HepG2 (cell line): ENCODE measurements at regions not wholly inside any gene's neighbourhood (a gene's known extent, or its start where the extent isn't known, plus 50 kb on each side); places are given as distances from the start of the nearest gene placed in this dataset.

Experiments used
- ATAC-seq: fragments of 200-7000 bp; cut with Tn5 transposase; 3 replicates; pipeline ENCODE4 v1.9.1; 2020; ENCODE audit warnings: mild to moderate bottlenecking, moderate library complexity
- BruUV-seq: library from RNA; stranded (reverse); fragments of 400-500 nt; replicated peaks from 2 replicates; lab custom pipeline; 2021; lab: Mats Ljungman, UMichigan
- CTCF ChIA-PET: fragments of 300-600 bp; formaldehyde crosslinking; extraction: SDS; loops from one replicate; lab custom pipeline; 2021; ENCODE audit warnings: low total read pairs, inconsistent platforms, low intra/inter-chr PET ratio; lab: Yijun Ruan, JAX
- POLR2A ChIA-PET: fragments of 350-600 bp; sonication (Branson Sonifier 250); formaldehyde crosslinking; loops from one replicate; lab custom pipeline; 2020; ENCODE audit warnings: antibody characterized with exemption, inconsistent platforms; lab: Yijun Ruan, JAX
- DNase-seq: peaks from one replicate; pipeline ENCODE4 v3.0.0-alpha.2; 2015; ENCODE audit warnings: low spot score
- FAIRE-seq: peaks from 3 replicates; lab custom pipeline; 2011; peaks lifted over from hg19 to GRCh38; lab: Jason Lieb, UNC
- H2AFZ ChIP-seq: one replicate; pipeline ENCODE4 v1.6.1; 2011; ENCODE audit warnings: low read length, inconsistent platforms
- H3K27ac ChIP-seq: fragments of 300-600 bp; 3 replicates; pipeline ENCODE4 v1.8.0; 2011; ENCODE audit warnings: mixed run types, mild to moderate bottlenecking, mixed read lengths, low read length, inconsistent platforms; ENCODE audit not compliant: insufficient read depth; ENCODE audit errors: extremely low read length
- H3K27me3 ChIP-seq, 2 experiments: fragments of 200-600 bp in 1 of 2; 2 replicates in 1 of 2; 3 replicates in 1 of 2; pipeline versions ENCODE4 v1.6.0 to v1.8.0; 2011; ENCODE audit warnings: low read length in 2 of 2, mild to moderate bottlenecking in 2 of 2, moderate library complexity in 2 of 2, inconsistent platforms in 1 of 2; ENCODE audit not compliant: insufficient read depth in 2 of 2, control insufficient read depth in 1 of 2
- H3K36me3 ChIP-seq, 2 experiments: fragments of 200-600 bp in 1 of 2; replicated peaks in 1 of 2; 2 replicates in 1 of 2; 3 replicates in 1 of 2; pipeline versions ENCODE4 v1.5.1 to v1.8.0; 2011; ENCODE audit warnings: low read length in 2 of 2, inconsistent platforms in 1 of 2; ENCODE audit not compliant: insufficient read depth in 2 of 2, control insufficient read depth in 1 of 2
- H3K4me1 ChIP-seq: 2 replicates; pipeline ENCODE4 v1.5.1; 2012; ENCODE audit warnings: low read length, inconsistent platforms; ENCODE audit not compliant: insufficient read depth
- H3K4me2 ChIP-seq: 2 replicates; pipeline ENCODE4 v1.6.0; 2011; ENCODE audit warnings: low read depth, low read length, inconsistent platforms
- H3K4me3 ChIP-seq, 3 experiments: fragments of 200-600 bp in 1 of 3; sonication (generic), shearing (Covaris generic) in 1 of 3; replicated peaks in 1 of 3; 2 replicates each; pipeline ENCODE4 v1.5.1; 2011 to 2016; ENCODE audit warnings: low read length in 3 of 3, inconsistent platforms in 2 of 3, low read depth in 2 of 3, mild to moderate bottlenecking in 2 of 3, control low read depth in 1 of 3, mixed read lengths in 1 of 3; ENCODE audit not compliant: insufficient read depth in 1 of 3
- H3K79me2 ChIP-seq: one replicate; pipeline ENCODE4 v1.6.1; 2011; ENCODE audit warnings: low read length, inconsistent platforms; ENCODE audit not compliant: insufficient read depth
- H3K9ac ChIP-seq: 2 replicates; pipeline ENCODE4 v1.6.0; 2011; ENCODE audit warnings: mild to moderate bottlenecking, low read depth, low read length, inconsistent platforms; ENCODE audit not compliant: insufficient read depth
- H3K9me3 ChIP-seq: 2 replicates; pipeline ENCODE4 v1.5.1; 2012; ENCODE audit warnings: mild to moderate bottlenecking, low read length
- H4K20me1 ChIP-seq: 2 replicates; pipeline ENCODE4 v1.6.0; 2011; ENCODE audit warnings: inconsistent platforms, mild to moderate bottlenecking, low read length, moderate library complexity; ENCODE audit not compliant: insufficient read depth
- HMG20A ChIP-seq: IDR thresholded peaks from 2 replicates; pipeline ENCODE4 v1.6.1; 2016; ENCODE audit warnings: borderline replicate concordance
- HNF4A ChIP-seq: sonication (generic); formaldehyde crosslinking; IDR thresholded peaks from 2 replicates; pipeline ENCODE4 v1.4.0; 2020; ENCODE audit warnings: missing genetic modification reagents
- MED8 ChIP-seq: sonication (generic); formaldehyde crosslinking; IDR thresholded peaks from 2 replicates; pipeline ENCODE4 v1.8.1; 2023; ENCODE audit warnings: mild to moderate bottlenecking, missing genetic modification reagents; ENCODE audit not compliant: insufficient replicate concordance
- SAFB2 ChIP-seq: sonication (generic); formaldehyde crosslinking; IDR thresholded peaks from 2 replicates; pipeline ENCODE4 v1.5.1; 2020; ENCODE audit warnings: missing genetic modification reagents, low read depth, mild to moderate bottlenecking, borderline replicate concordance
- SIN3B ChIP-seq: fragments of 150-350 bp; IDR thresholded peaks from 2 replicates; pipeline ENCODE4 v1.6.1; 2014; ENCODE audit warnings: low read length
- ZC3H4 ChIP-seq: sonication (generic); formaldehyde crosslinking; IDR thresholded peaks from 2 replicates; pipeline ENCODE4 v1.4.0; 2020; ENCODE audit warnings: missing genetic modification reagents, borderline replicate concordance
- ZNF12 ChIP-seq: sonication (generic); formaldehyde crosslinking; IDR thresholded peaks from 2 replicates; pipeline ENCODE4 v1.5.0; 2020; ENCODE audit warnings: missing genetic modification reagents
- ZNF282 ChIP-seq: fragments of 450-650 bp; IDR thresholded peaks from 2 replicates; pipeline ENCODE4 v1.6.1; 2018; ENCODE audit not compliant: partially characterized antibody
- ZNF629 ChIP-seq: sonication (generic); formaldehyde crosslinking; conservative IDR thresholded peaks from 2 replicates; pipeline ENCODE4 v1.5.0; 2020; ENCODE audit warnings: missing genetic modification reagents
- ZNF777 ChIP-seq: sonication (generic); formaldehyde crosslinking; IDR thresholded peaks from 2 replicates; pipeline ENCODE4 v1.4.0; 2020; ENCODE audit warnings: missing genetic modification reagents
- ZNF878 ChIP-seq: sonication (generic); formaldehyde crosslinking; IDR thresholded peaks from 2 replicates; pipeline ENCODE4 v1.8.1; 2023; ENCODE audit warnings: mild to moderate bottlenecking, missing genetic modification reagents, moderate library complexity
- WGBS: methylation state at CpG from one replicate; pipeline ENCODE4 v1.1.6; 2017; ENCODE audit warnings: low lambda C conversion rate; 5-methylcytosine and 5-hydroxymethylcytosine counted together
- in situ Hi-C: cut with HindIII; loops from 2 replicates; pipeline ENCODE4 v1.10.0; 2017; ENCODE audit warnings: low pct_unique_long_range_greater_than_20kb; ENCODE audit not compliant: extremely low pct_ligation_motif_present
- intact Hi-C: fragments of 100-400 bp; cut with micrococcal nuclease; formaldehyde crosslinking; loops from one replicate; pipeline ENCODE4 v1.10.0; 2022; ENCODE audit not compliant: unreplicated experiment
- TF ChIP-seq, protein P1 (sequence below): sonication (generic); formaldehyde crosslinking; IDR thresholded peaks from 2 replicates; pipeline ENCODE4 v1.5.0; 2020; ENCODE audit warnings: missing genetic modification reagents
- TF ChIP-seq, protein P2 (sequence below), 2 experiments: fragments of 450-650 bp in 1 of 2; sonication (generic) in 1 of 2; formaldehyde crosslinking in 1 of 2; IDR thresholded peaks; 2 replicates each; pipeline versions ENCODE4 v1.6.1 to v1.8.0; 2016 to 2022; ENCODE audit warnings: antibody characterized with exemption in 1 of 2, mild to moderate bottlenecking in 1 of 2, missing genetic modification reagents in 1 of 2
- TF ChIP-seq, protein P3 (sequence below): sonication (generic); formaldehyde crosslinking; conservative IDR thresholded peaks from 2 replicates; pipeline ENCODE4 v1.4.0; 2020; ENCODE audit warnings: missing genetic modification reagents

- Histone ChIP-seq H3K4me2 (no peak overlapping the region), H3K27ac (no peak overlapping the region), H4K20me1 (no peaks in the 10 kb centered on the region), H2AFZ (no peak overlapping the region), H3K4me3 (no peak overlapping the region), H3K9me3 (no peaks in the 10 kb centered on the region), H3K27me3 (peaks cover 0 to 15% of the 10 kb centered on the region in 2 experiments; a peak in 3 of 5 replicates), H3K36me3 (no peaks in the 10 kb centered on the region), H3K4me1 (no peaks in the 10 kb centered on the region), H3K9ac (no peak overlapping the region), H3K79me2 (no peaks in the 10 kb centered on the region)
- intact Hi-C loops (no loop called here), in situ Hi-C loops (no loop called here)
- no TSS peak for BruUV-seq
- ChIA-PET POLR2A (no interaction called here), CTCF (no interaction called here)
- DNase-seq = no peak
- no peak for FAIRE-seq
- ATAC-seq = no peak
- WGBS = 0% methylated on average over 3 of the region's 3 CpGs
- TF ChIP-seq ZNF629 (CRISPR knock-in tag) = no peak
- TF ChIP-seq, protein P1, sequence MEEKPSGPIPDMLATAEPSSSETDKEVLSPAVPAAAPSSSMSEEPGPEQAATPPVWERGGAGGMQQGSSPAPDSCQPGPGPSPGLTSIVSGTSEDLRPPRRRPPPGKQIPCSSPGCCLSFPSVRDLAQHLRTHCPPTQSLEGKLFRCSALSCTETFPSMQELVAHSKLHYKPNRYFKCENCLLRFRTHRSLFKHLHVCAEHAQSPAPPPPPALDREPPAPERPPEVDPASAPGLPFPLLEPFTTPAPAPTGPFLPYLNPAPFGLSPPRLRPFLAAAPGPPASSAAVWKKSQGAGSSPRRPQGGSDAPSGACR (CRISPR knock-in tag) = no peak
- TF ChIP-seq ZNF282 = no peak
- no peak for TF ChIP-seq MED8 (CRISPR knock-in tag)
- no peak for TF ChIP-seq ZC3H4 (CRISPR knock-in tag)
- TF ChIP-seq, protein P2, sequence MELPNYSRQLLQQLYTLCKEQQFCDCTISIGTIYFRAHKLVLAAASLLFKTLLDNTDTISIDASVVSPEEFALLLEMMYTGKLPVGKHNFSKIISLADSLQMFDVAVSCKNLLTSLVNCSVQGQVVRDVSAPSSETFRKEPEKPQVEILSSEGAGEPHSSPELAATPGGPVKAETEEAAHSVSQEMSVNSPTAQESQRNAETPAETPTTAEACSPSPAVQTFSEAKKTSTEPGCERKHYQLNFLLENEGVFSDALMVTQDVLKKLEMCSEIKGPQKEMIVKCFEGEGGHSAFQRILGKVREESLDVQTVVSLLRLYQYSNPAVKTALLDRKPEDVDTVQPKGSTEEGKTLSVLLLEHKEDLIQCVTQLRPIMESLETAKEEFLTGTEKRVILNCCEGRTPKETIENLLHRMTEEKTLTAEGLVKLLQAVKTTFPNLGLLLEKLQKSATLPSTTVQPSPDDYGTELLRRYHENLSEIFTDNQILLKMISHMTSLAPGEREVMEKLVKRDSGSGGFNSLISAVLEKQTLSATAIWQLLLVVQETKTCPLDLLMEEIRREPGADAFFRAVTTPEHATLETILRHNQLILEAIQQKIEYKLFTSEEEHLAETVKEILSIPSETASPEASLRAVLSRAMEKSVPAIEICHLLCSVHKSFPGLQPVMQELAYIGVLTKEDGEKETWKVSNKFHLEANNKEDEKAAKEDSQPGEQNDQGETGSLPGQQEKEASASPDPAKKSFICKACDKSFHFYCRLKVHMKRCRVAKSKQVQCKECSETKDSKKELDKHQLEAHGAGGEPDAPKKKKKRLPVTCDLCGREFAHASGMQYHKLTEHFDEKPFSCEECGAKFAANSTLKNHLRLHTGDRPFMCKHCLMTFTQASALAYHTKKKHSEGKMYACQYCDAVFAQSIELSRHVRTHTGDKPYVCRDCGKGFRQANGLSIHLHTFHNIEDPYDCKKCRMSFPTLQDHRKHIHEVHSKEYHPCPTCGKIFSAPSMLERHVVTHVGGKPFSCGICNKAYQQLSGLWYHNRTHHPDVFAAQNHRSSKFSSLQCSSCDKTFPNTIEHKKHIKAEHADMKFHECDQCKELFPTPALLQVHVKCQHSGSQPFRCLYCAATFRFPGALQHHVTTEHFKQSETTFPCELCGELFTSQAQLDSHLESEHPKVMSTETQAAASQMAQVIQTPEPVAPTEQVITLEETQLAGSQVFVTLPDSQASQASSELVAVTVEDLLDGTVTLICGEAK (IDR thresholded peaks at IDR 0.05) = no peak
- TF ChIP-seq, protein P2 (CRISPR knock-in tag; IDR thresholded peaks at IDR 0.05) = no peak
- no peak for TF ChIP-seq HNF4A (CRISPR knock-in tag)
- no peak for TF ChIP-seq HMG20A (CRISPR knock-in tag)
- no peak for TF ChIP-seq ZNF777
- TF ChIP-seq, protein P3, sequence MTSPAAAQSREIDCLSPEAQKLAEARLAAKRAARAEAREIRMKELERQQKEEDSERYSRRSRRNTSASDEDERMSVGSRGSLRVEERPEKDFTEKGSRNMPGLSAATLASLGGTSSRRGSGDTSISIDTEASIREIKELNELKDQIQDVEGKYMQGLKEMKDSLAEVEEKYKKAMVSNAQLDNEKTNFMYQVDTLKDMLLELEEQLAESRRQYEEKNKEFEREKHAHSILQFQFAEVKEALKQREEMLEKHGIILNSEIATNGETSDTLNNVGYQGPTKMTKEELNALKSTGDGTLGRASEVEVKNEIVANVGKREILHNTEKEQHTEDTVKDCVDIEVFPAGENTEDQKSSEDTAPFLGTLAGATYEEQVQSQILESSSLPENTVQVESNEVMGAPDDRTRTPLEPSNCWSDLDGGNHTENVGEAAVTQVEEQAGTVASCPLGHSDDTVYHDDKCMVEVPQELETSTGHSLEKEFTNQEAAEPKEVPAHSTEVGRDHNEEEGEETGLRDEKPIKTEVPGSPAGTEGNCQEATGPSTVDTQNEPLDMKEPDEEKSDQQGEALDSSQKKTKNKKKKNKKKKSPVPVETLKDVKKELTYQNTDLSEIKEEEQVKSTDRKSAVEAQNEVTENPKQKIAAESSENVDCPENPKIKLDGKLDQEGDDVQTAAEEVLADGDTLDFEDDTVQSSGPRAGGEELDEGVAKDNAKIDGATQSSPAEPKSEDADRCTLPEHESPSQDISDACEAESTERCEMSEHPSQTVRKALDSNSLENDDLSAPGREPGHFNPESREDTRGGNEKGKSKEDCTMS (CRISPR knock-in tag) = no peak
- no peak for TF ChIP-seq SAFB2 (CRISPR knock-in tag)
- TF ChIP-seq ZNF12 (CRISPR knock-in tag) = no peak
- TF ChIP-seq SIN3B = no peak
- TF ChIP-seq ZNF878 (CRISPR knock-in tag) = no peak
Observed at GRCh38 chr3:182673336-182673735, 120.0 kb upstream of the ATP11B start.
